Thyroid gland (tissue), 4 donors: ENCODE measurements at regions not wholly inside any gene's neighbourhood (a gene's known extent, or its start where the extent isn't known, plus 50 kb on each side); places are given as distances from the start of the nearest gene placed in this dataset.

ENCODE experiments used
- DNase-seq, 2 donors: peaks; one replicate each; pipeline ENCODE4 v3.0.0-alpha.2; 2019
- H3K27ac ChIP-seq, 3 donors: fragments of 200-600 bp; sonication (generic); 1 replicate in 2 of 3; 2 replicates in 1 of 3; pipeline ENCODE4 v1.5.1; 2016 to 2019; ENCODE audit warnings: mild to moderate bottlenecking in 1 of 3, moderate library complexity in 1 of 3
- H3K27me3 ChIP-seq: fragments of 200-600 bp; sonication (generic); one replicate; pipeline ENCODE4 v1.5.1; 2019
- H3K36me3 ChIP-seq, 2 donors: fragments of 200-600 bp; sonication (generic); one replicate each; pipeline ENCODE4 v1.5.1; 2016 to 2019
- H3K4me1 ChIP-seq, 2 donors: fragments of 200-600 bp; sonication (generic); one replicate each; pipeline ENCODE4 v1.5.1; 2017 to 2019
- H3K4me3 ChIP-seq, 3 donors: fragments of 200-600 bp; sonication (generic); replicated peaks in 1 of 3; 1 replicate in 2 of 3; 2 replicates in 1 of 3; pipeline ENCODE4 v1.5.1; 2016; ENCODE audit warnings: mild to moderate bottlenecking in 1 of 3
- H3K9me3 ChIP-seq: fragments of 200-600 bp; sonication (generic); one replicate; pipeline ENCODE4 v1.5.1; 2017
- CTCF ChIP-seq, 6 experiments: fragments of 200-600 bp in 3 of 6; fragments of 450-650 bp in 3 of 6; sonication (generic) in 3 of 6; IDR thresholded peaks; one replicate each; pipeline ENCODE4 v1.5.1; 2016 to 2019; ENCODE audit warnings: antibody characterized with exemption in 6 of 6, mild to moderate bottlenecking in 2 of 6, inconsistent platforms in 1 of 6, moderate library complexity in 1 of 6
- POLR2A ChIP-seq, 2 donors: fragments of 450-650 bp; IDR thresholded peaks; one replicate each; pipeline ENCODE4 v1.6.1; 2017; ENCODE audit warnings: antibody characterized with exemption in 2 of 2, mild to moderate bottlenecking in 2 of 2, moderate library complexity in 1 of 2
- WGBS, 2 donors: methylation state at CpG; one replicate each; pipeline ENCODE4 v1.1.5; 2017; 5-methylcytosine and 5-hydroxymethylcytosine counted together
- intact Hi-C: fragments of 100-400 bp; cut with DNase I; formaldehyde crosslinking; loops from one replicate; pipeline ENCODE4 v1.15.1; 2023

GRCh38 chr13:80213201-80213600 lies 127.7 kb downstream of the SPRY2 start:
- WGBS, 2 donors = 90 to 94% methylated on average over 2 of the region's 2 CpGs
- intact Hi-C loops = no loop called here
- H3K9me3 ChIP-seq = no peaks in the 10 kb centered on the region
- H3K4me1 ChIP-seq = peaks cover 5 to 6% of the 10 kb centered on the region in 2 donors
- TF ChIP-seq POLR2A (IDR thresholded peaks at IDR 0.05) (no peak), CTCF (IDR thresholded peaks at IDR 0.05) (no peak)
- no peak overlapping the region for H3K4me3 ChIP-seq
- no peak overlapping the region for H3K27ac ChIP-seq
- DNase-seq = no peak
- no peaks in the 10 kb centered on the region for H3K36me3 ChIP-seq
- no peaks in the 10 kb centered on the region for H3K27me3 ChIP-seq

GRCh38 chr13:80211566-80211965 lies 129.4 kb downstream of the SPRY2 start:
- TF ChIP-seq POLR2A (IDR thresholded peaks at IDR 0.05) = no peak
- TF ChIP-seq CTCF (IDR thresholded peaks at IDR 0.05) = no peak
- H3K4me1 ChIP-seq = peaks cover 5 to 6% of the 10 kb centered on the region in 2 donors
- intact Hi-C loops = no loop called here
- no peak overlapping the region for H3K27ac ChIP-seq
- WGBS, 2 donors = 95% methylated on average over 2 of the region's 2 CpGs
- H3K27me3 ChIP-seq = no peaks in the 10 kb centered on the region
- DNase-seq = no peak
- H3K9me3 ChIP-seq = no peaks in the 10 kb centered on the region
- no peak overlapping the region for H3K4me3 ChIP-seq
- H3K36me3 ChIP-seq = no peaks in the 10 kb centered on the region

GRCh38 chr13:80204642-80205041 lies 136.3 kb downstream of the SPRY2 start:
- WGBS, 2 donors = 92% methylated on average over 2 of the region's 2 CpGs
- no peak overlapping the region for H3K27ac ChIP-seq
- no peaks in the 10 kb centered on the region for H3K4me1 ChIP-seq
- no peak for TF ChIP-seq POLR2A (IDR thresholded peaks at IDR 0.05)
- H3K27me3 ChIP-seq = no peaks in the 10 kb centered on the region
- H3K36me3 ChIP-seq = no peaks in the 10 kb centered on the region
- no peak overlapping the region for H3K4me3 ChIP-seq
- intact Hi-C loops = no loop called here
- no peaks in the 10 kb centered on the region for H3K9me3 ChIP-seq
- DNase-seq = no peak

GRCh38 chr13:80203496-80203895 lies 137.4 kb downstream of the SPRY2 start:
- H3K27me3 ChIP-seq = no peaks in the 10 kb centered on the region
- H3K9me3 ChIP-seq = no peaks in the 10 kb centered on the region
- intact Hi-C loops = no loop called here
- no peak for DNase-seq
- no peaks in the 10 kb centered on the region for H3K36me3 ChIP-seq
- no peak for TF ChIP-seq POLR2A (IDR thresholded peaks at IDR 0.05)
- H3K4me1 ChIP-seq = no peaks in the 10 kb centered on the region
- 92 to 94% methylated on average over 3 of the region's 3 CpGs for WGBS, 2 donors
- H3K27ac ChIP-seq = no peak overlapping the region
- no peak overlapping the region for H3K4me3 ChIP-seq

- intact Hi-C loops = no loop called here
- Histone ChIP-seq H3K4me3 (no peak overlapping the region), H3K4me1 (no peaks in the 10 kb centered on the region), H3K27me3 (no peaks in the 10 kb centered on the region), H3K36me3 (no peaks in the 10 kb centered on the region), H3K27ac (no peak overlapping the region), H3K9me3 (no peaks in the 10 kb centered on the region)
- WGBS, 2 donors = 89 to 90% methylated on average over 6 of the region's 6 CpGs
- no peak for TF ChIP-seq POLR2A (IDR thresholded peaks at IDR 0.05)
- no peak for TF ChIP-seq CTCF (IDR thresholded peaks at IDR 0.05)
- DNase-seq = no peak
Observed at GRCh38 chr13:80201694-80202468, 139.0 kb downstream of the SPRY2 start.

GRCh38 chr13:80199585-80200292 lies 141.2 kb downstream of the SPRY2 start:
- no peaks in the 10 kb centered on the region for H3K27me3 ChIP-seq
- no peak for DNase-seq
- H3K36me3 ChIP-seq = no peaks in the 10 kb centered on the region
- TF ChIP-seq CTCF (IDR thresholded peaks at IDR 0.05) (no peak), POLR2A (IDR thresholded peaks at IDR 0.05) (no peak)
- H3K4me1 ChIP-seq = no peaks in the 10 kb centered on the region
- no peaks in the 10 kb centered on the region for H3K9me3 ChIP-seq
- WGBS, 2 donors = 73 to 75% methylated on average over 3 of the region's 3 CpGs
- no peak overlapping the region for H3K27ac ChIP-seq
- no peak overlapping the region for H3K4me3 ChIP-seq
- intact Hi-C loops = no loop called here
